GM11168 (cell line): ENCODE measurements at regions not wholly inside any gene's neighbourhood (a gene's known extent, or its start where the extent isn't known, plus 50 kb on each side); places are given as distances from the start of the nearest gene placed in this dataset.

Source experiments
- in situ Hi-C: fragments of 300-500 bp; cut with MboI; formaldehyde crosslinking; loops from one replicate; pipeline ENCODE4 v1.12.0; 2022; ENCODE audit warnings: low sequenced_read_pairs; ENCODE audit not compliant: unreplicated experiment

GRCh38 chr5:34476941-34477565, 179.1 kb upstream of the RAI14 start:
- in situ Hi-C loops = no loop called here

GRCh38 chr5:34480810-34481528, 175.2 kb upstream of the RAI14 start:
- in situ Hi-C loops = no loop called here

GRCh38 chr5:34483442-34484033, 172.6 kb upstream of the RAI14 start:
- in situ Hi-C loops = no loop called here

GRCh38 chr5:34484216-34484920, 171.8 kb upstream of the RAI14 start:
- in situ Hi-C loops = no loop called here

GRCh38 chr5:34485768-34486030, 170.4 kb upstream of the RAI14 start:
- in situ Hi-C loops = no loop called here

GRCh38 chr5:34486160-34486848, 169.8 kb upstream of the RAI14 start:
- in situ Hi-C loops = no loop called here

GRCh38 chr5:34486849-34487158, 169.3 kb upstream of the RAI14 start:
- in situ Hi-C loops = no loop called here

GRCh38 chr5:34487159-34487879, 168.8 kb upstream of the RAI14 start:
- in situ Hi-C loops = no loop called here

- in situ Hi-C loops = no loop called here
These were observed 168.2 kb upstream of the RAI14 start for GRCh38 chr5:34487956-34488355.

- in situ Hi-C loops = no loop called here
These were observed 167.1 kb upstream of the RAI14 start for GRCh38 chr5:34488984-34489383.

- in situ Hi-C loops = no loop called here
These were observed 165.4 kb upstream of the RAI14 start for GRCh38 chr5:34490506-34491250.

GRCh38 chr5:34491251-34491620, 164.9 kb upstream of the RAI14 start:
- in situ Hi-C loops = no loop called here

GRCh38 chr5:34494111-34494755, 161.9 kb upstream of the RAI14 start:
- in situ Hi-C loops = no loop called here

GRCh38 chr5:34495178-34495577, 160.9 kb upstream of the RAI14 start:
- in situ Hi-C loops = no loop called here

- in situ Hi-C loops = no loop called here
These were observed 159.9 kb upstream of the RAI14 start for GRCh38 chr5:34496260-34496691.

- in situ Hi-C loops = no loop called here
These were observed 159.2 kb upstream of the RAI14 start for GRCh38 chr5:34496701-34497469.

- in situ Hi-C loops = no loop called here
These were observed 158.7 kb upstream of the RAI14 start for GRCh38 chr5:34497470-34497808.

- in situ Hi-C loops = no loop called here
These were observed 157.6 kb upstream of the RAI14 start for GRCh38 chr5:34498572-34498971.
